ENCODE measurements at regions not wholly inside any gene's neighbourhood (a gene's known extent, or its start where the extent isn't known, plus 50 kb on each side); places are given as distances from the start of the nearest gene placed in this dataset.

DNA sequence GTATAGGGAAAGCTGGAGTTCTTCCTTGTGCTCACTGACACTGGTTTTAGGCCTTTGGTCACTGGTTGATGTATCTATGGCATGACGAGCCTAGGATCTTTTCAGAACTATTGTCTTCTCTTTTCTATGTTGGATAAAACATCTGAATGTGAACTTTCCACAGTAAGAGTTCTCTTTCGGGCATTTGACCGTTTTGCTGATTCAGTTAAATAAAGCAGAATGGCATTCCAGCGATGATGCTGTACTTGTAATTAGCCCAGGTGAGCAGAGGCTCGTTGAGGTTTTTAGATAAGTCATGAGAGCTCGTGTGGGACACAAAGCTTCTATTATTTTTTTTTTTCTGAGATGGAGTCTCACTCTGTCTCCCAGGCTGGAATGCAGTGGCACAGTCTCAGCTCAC, 160.2 kb upstream of the DPP6 start:
- TF ChIP-seq, protein P1, sequence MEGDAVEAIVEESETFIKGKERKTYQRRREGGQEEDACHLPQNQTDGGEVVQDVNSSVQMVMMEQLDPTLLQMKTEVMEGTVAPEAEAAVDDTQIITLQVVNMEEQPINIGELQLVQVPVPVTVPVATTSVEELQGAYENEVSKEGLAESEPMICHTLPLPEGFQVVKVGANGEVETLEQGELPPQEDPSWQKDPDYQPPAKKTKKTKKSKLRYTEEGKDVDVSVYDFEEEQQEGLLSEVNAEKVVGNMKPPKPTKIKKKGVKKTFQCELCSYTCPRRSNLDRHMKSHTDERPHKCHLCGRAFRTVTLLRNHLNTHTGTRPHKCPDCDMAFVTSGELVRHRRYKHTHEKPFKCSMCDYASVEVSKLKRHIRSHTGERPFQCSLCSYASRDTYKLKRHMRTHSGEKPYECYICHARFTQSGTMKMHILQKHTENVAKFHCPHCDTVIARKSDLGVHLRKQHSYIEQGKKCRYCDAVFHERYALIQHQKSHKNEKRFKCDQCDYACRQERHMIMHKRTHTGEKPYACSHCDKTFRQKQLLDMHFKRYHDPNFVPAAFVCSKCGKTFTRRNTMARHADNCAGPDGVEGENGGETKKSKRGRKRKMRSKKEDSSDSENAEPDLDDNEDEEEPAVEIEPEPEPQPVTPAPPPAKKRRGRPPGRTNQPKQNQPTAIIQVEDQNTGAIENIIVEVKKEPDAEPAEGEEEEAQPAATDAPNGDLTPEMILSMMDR (IDR thresholded peaks at IDR 0.05; ENCODE audit: low read depth, low read length, missing input control) = no peak
- TF ChIP-seq, protein P2, sequence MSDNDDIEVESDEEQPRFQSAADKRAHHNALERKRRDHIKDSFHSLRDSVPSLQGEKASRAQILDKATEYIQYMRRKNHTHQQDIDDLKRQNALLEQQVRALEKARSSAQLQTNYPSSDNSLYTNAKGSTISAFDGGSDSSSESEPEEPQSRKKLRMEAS (IDR thresholded peaks at IDR 0.05) = no peak
- TF ChIP-seq, protein P3, sequence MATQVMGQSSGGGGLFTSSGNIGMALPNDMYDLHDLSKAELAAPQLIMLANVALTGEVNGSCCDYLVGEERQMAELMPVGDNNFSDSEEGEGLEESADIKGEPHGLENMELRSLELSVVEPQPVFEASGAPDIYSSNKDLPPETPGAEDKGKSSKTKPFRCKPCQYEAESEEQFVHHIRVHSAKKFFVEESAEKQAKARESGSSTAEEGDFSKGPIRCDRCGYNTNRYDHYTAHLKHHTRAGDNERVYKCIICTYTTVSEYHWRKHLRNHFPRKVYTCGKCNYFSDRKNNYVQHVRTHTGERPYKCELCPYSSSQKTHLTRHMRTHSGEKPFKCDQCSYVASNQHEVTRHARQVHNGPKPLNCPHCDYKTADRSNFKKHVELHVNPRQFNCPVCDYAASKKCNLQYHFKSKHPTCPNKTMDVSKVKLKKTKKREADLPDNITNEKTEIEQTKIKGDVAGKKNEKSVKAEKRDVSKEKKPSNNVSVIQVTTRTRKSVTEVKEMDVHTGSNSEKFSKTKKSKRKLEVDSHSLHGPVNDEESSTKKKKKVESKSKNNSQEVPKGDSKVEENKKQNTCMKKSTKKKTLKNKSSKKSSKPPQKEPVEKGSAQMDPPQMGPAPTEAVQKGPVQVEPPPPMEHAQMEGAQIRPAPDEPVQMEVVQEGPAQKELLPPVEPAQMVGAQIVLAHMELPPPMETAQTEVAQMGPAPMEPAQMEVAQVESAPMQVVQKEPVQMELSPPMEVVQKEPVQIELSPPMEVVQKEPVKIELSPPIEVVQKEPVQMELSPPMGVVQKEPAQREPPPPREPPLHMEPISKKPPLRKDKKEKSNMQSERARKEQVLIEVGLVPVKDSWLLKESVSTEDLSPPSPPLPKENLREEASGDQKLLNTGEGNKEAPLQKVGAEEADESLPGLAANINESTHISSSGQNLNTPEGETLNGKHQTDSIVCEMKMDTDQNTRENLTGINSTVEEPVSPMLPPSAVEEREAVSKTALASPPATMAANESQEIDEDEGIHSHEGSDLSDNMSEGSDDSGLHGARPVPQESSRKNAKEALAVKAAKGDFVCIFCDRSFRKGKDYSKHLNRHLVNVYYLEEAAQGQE (IDR thresholded peaks at IDR 0.05) = no peak
- no peak for TF ChIP-seq GABPA (IDR thresholded peaks at IDR 0.05 in 1 of 2, conservative IDR thresholded peaks at IDR 0.05 in 1 of 2)
- no peak for TF ChIP-seq RXRA (IDR thresholded peaks at IDR 0.05)
- no peak for TF ChIP-seq EGR1 (IDR thresholded peaks at IDR 0.05; ENCODE audit: low read depth in 2 of 2)
- TF ChIP-seq, protein P4, sequence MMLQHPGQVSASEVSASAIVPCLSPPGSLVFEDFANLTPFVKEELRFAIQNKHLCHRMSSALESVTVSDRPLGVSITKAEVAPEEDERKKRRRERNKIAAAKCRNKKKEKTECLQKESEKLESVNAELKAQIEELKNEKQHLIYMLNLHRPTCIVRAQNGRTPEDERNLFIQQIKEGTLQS (IDR thresholded peaks at IDR 0.05) = no peak
- no peak for TF ChIP-seq JUND (IDR thresholded peaks at IDR 0.05)
- TF ChIP-seq TAF1 (conservative IDR thresholded peaks at IDR 0.05) = no peak

All from liver (tissue), 3 donors.